Lower leg skin (tissue), 4 donors: ENCODE measurements at regions not wholly inside any gene's neighbourhood (a gene's known extent, or its start where the extent isn't known, plus 50 kb on each side); places are given as distances from the start of the nearest gene placed in this dataset.

ENCODE experiments used
- DNase-seq, 2 donors: peaks; one replicate each; pipeline ENCODE4 v3.0.0-alpha.2; 2019; ENCODE audit warnings: low spot score in 2 of 2
- H3K4me3 ChIP-seq: fragments of 200-600 bp; sonication (generic); 2 replicates; pipeline ENCODE4 v1.5.1; 2017; ENCODE audit warnings: mild to moderate bottlenecking, low read depth; ENCODE audit not compliant: poor library complexity, severe bottlenecking
- CTCF ChIP-seq, 3 donors: fragments of 450-650 bp; IDR thresholded peaks; one replicate each; pipeline ENCODE4 v1.5.1; 2016; ENCODE audit warnings: antibody characterized with exemption in 3 of 3, mild to moderate bottlenecking in 3 of 3, moderate library complexity in 2 of 3
- POLR2A ChIP-seq, 2 donors: fragments of 450-650 bp; IDR thresholded peaks; one replicate each; pipeline ENCODE4 v1.6.1; 2016 to 2017; ENCODE audit warnings: antibody characterized with exemption in 2 of 2, mild to moderate bottlenecking in 1 of 2, moderate library complexity in 1 of 2
- WGBS, 2 donors: methylation state at CpG; one replicate each; pipeline ENCODE4 v1.1.5; 2018; 5-methylcytosine and 5-hydroxymethylcytosine counted together
- intact Hi-C: fragments of 100-400 bp; cut with DNase I; formaldehyde crosslinking; loops from one replicate; pipeline ENCODE4 v1.15.0; 2023; ENCODE audit warnings: low total_unique reads

- DNase-seq, result no peak
- TF ChIP-seq CTCF (IDR thresholded peaks at IDR 0.05), result no peak
- TF ChIP-seq POLR2A (IDR thresholded peaks at IDR 0.05), result no peak
- H3K4me3 ChIP-seq, result no peak overlapping the region
- intact Hi-C loops, result loop anchor here (10.0 kb wide), 1 partner anchor 274 kb away; the partner anchor contains the start of gene KLF11
- WGBS, 2 donors, result 44 to 59% methylated on average over 3 to 5 of the region's 5 CpGs
Observed at GRCh38 chr2:9771101-9771449, 72.2 kb upstream of the TAF1B start.

DNA sequence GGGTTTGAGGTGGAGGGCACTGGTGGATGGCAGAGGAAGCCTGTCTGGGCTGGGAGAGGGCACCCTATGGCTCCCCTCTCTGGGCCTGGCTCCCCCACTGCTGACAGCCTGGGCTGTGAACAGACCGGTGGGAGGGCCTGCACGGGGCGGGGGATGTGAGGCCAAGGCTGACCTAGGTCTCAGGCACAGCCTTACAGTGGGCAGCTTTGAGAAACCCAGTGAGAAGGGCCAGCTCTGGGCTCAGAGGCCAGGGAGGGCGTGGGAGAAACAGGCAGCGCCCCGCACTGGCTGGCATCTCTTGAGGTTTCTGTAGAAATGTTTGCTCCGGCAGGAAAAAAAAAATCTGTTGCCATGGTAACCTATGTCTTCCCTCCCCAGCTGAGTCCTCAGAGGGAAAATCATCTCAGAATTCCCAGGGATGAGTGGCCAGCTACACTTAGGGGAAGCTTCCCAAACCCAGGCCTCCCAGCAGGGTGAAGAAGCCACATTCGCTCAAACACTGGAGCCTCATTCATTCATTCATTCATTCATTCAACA is 71.7 kb upstream of the TAF1B start:
- WGBS, 2 donors, result 39 to 60% methylated on average over 8 of the region's 8 CpGs

DNA sequence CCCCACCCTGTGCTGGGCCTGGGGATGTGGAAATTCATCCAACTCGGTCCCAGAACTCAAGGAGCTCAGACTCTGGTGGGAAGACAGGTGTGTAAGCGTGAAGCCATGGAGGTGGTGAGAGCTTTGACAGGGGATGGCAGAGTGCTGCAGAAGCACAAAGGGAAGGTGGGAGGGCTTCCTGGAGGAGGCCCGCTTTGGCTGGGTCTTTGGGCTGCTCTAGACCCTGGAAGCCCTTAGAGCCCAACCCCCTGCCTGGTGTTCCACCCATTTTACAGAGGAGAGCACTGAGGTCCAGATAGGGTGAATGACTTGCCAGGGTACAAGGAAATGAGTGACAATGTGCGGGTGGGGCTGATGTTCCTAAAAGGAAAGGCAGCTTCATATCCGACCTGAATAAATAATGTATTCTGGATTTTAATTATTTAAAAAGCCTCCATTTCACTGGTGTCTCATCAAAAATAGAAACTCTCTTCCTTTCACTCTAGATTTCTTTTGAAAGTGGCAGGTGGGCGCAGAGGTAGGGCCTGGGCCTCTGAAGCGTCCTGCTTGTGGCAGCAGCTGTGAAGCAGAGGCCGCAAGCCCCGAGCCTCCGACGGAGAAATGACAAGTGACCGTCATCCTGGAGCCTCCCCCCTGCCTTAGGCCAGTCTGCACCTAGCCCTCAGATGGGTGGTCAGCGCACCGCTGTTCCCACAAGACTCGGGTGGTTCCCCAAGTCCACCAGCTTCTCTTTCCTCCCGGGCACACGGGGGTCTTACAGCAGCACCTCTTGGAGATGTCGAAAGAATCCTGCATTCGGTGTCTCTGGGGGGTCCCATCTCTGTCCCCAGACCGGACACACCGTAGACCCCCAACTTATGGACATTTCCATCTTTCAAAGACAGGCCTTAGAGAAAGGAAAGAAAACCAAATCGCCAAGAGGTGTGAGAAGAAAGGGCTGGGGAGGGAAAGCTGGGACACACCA is 71.0 kb upstream of the TAF1B start:
- intact Hi-C loops, result loop anchor here (10.0 kb wide), 1 partner anchor 272 kb away; the partner anchor contains the start of gene KLF11
- no peak for TF ChIP-seq POLR2A (IDR thresholded peaks at IDR 0.05)
- no peak for TF ChIP-seq CTCF (IDR thresholded peaks at IDR 0.05)
- 87 to 90% methylated on average over 22 of the region's 22 CpGs for WGBS, 2 donors
- no peak for DNase-seq
- no peak overlapping the region for H3K4me3 ChIP-seq

More for the DNA sequence above, 71.7 kb upstream of the TAF1B start:
- no peak overlapping the region for H3K4me3 ChIP-seq
- no peak for DNase-seq
- intact Hi-C loops, result loop anchor here (10.0 kb wide), 1 partner anchor 273 kb away; the partner anchor contains the start of gene KLF11
- TF ChIP-seq CTCF (IDR thresholded peaks at IDR 0.05), result no peak
- TF ChIP-seq POLR2A (IDR thresholded peaks at IDR 0.05), result no peak

DNA sequence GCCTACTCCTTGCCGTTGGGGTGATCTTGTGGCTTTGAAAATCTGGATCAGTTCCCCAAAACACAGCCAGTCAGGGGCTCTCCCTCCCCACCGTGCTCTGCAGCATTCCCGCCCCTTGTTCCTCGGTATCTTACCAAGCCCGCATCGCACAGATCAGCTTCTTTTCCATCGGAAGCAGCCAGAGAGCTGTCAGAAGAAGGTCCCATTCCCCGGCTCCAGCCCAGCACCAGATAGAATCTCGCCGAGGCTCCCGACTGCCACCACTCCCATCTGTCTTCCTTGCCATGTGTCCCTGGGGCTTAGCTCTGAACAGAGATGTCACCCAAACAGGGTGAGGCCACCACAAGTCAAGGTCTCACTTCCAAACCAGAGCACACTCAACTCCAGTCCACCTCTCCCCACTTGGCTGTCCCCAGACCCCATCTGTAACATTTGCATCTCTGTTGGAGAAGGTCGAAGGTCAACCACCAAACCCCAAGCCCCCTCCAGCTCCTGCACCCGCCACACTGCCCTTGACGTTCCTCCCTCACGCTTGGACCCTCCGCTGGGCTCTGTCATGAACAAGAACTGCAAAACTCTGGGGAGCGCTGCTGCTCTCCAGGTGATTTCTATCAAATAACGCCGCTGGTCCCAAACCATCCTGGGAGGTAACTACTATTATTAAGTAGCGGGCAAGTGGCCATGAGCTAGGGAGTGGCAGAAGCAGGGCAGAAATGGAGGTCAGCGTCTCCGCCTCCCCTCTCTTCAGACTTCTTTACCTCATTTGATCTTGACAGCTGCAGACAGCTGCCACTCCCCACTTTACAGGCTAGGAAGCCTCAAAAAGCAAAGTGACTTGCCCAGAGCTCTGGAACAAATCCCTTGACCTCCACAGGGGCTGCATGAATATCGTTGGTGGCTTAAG is 70.0 kb upstream of the TAF1B start:
- H3K4me3 ChIP-seq, result no peak overlapping the region
- TF ChIP-seq CTCF (IDR thresholded peaks at IDR 0.05), result no peak
- no peak for TF ChIP-seq POLR2A (IDR thresholded peaks at IDR 0.05)
- no peak for DNase-seq
- intact Hi-C loops, result loop anchor here (10.0 kb wide), 1 partner anchor 272 kb away; the partner anchor contains the start of gene KLF11
- 52 to 58% methylated on average over 23 of the region's 23 CpGs for WGBS, 2 donors

DNA sequence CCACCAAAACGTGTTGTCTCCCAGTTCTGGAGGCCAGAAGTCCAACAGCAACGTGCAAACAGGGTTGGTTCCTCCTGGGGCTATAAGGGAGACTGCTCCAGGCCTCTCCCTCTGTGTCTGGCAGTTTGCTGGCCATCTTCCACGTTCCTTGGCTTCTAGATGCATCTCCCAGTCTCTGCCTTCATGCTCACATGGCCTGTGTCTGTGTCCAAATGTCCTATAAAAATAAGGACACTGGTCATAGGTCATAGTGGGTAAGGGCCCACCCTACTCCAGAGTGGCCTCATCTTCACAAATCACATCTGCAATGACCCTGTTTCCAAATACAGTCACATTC is 69.4 kb upstream of the TAF1B start:
- DNase-seq, result no peak

More for the DNA sequence above, 69.4 kb upstream of the TAF1B start:
- no peak overlapping the region for H3K4me3 ChIP-seq
- intact Hi-C loops, result loop anchor here (10.0 kb wide), 1 partner anchor 271 kb away; the partner anchor contains the start of gene KLF11
- TF ChIP-seq POLR2A (IDR thresholded peaks at IDR 0.05) (no peak), CTCF (IDR thresholded peaks at IDR 0.05) (no peak)
- 26 to 29% methylated on average over 3 of the region's 3 CpGs for WGBS, 2 donors
